Embryonic facial prominence (tissue), 1 donor: ENCODE measurements at regions not wholly inside any gene's neighbourhood (a gene's known extent, or its start where the extent isn't known, plus 50 kb on each side); places are given as distances from the start of the nearest gene placed in this dataset.
"Not testable (repeated sequence)": the region's sequence is repeated elsewhere in the genome, so short reads cannot be mapped to it uniquely, and the experiment has no call there.

ENCODE experiments used
- DNase-seq: peaks from one replicate; pipeline ENCODE4 v3.0.0-alpha.2; 2016; ENCODE audit errors: extremely low spot score

DNA sequence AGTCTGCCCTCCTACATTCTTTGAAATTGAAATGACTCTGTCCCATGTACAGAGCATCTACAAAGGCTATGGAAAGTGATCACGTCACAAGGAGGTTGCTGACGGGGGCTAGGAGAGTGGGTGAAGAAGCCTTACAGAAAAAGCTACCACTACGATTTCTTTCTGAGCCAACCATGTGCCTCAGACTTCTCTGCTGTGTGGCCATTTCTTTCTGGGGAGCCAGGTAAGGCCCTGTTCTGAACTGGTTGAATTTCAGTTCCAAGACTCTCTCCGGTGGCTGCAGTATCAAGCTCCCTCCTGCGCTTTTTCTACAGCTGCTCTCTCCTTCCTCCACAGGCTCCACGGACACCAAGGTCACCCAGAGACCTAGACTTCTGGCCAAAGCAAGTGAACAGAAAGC, 112.5 kb upstream of the PRSS1 start:
- DNase-seq, result no peak

DNA sequence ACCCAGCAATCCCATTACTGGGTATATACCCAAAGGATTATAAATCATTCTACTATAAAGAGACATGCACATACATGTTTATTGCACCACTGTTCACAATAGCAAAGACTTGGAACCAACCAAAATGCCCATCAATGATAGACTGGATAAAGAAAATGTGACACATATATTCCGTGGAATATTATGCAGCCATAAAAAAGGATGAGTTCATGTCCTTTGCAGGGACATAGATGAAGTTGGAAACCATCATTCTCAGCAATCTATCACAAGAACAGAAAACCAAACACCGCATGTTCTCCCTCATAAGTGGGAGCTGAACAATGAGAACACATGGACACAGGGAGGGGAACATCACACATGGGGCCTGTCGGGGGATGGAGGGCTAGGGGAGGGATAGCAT, 113.2 kb upstream of the PRSS1 start:
- not testable (repeated sequence) for DNase-seq

DNA sequence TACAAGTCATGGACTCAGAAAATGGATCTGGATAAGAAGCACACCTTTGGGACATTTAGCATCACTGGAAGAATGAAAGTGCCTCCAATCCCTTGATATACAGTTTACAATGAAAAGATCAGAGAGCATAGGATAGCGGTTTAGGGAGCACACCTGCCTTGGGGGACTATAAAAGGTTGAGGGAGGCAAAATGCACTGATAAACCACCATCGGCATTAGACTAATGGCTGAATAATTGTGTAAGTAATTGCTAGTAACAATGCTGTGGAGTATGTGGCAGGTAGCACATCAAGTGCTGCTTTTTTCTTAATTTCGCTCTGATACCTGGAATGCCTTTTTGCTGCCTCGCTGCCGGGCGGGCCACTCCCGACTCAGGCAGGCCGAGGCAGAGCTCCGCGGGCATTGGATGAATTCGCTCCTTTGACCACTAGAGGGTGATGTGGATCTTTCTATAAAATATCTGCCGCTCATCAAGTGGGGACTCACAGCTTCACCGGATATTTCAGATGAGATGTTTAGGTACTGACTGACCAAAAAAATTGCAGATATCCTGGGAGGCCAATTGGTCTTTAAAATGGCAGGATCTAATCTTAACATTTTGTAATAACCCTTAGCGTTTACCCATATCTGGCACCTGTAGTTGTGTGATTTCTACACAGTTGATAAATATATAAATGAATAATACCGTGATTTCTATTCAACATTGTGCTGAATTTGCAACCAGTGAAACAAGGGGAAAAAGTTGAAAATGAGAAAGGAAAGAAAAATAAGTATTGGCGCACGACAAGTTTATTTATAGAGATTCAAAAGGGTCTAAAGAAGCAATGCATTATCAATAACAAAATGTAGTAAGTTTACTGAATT, 116.8 kb upstream of the PRSS1 start:
- peak; percentile 11 for DNase-seq

DNA sequence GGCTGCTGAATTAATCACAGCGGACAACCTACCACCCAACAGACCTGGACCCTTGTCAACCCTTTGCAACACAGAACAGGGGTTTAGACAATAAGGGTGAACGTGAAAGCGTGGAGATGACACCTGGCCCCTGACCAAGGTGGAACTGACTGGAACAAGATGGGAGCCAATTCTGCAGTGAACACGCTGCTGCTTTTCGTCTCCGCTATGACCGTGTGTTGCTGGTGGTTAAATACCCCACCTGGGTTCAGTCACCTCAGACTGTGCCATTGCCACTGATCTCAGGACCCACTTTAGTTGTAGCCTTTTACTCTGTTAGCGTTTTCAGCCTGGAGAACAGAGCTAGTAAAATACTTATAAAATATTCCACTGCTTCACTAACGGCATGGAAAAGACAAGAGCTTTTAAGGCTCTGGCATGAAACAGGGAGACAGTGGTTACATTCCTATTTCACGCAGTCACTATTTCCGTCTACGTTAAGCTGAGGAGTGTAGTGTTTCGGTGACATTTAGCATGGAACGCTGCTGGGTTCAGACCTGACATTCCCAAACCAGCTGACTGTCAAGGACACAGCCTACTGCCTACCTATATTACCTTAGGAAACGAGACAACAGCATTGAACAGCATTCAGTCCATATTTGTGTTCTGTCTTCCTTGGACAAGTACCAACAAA, 119.5 kb upstream of the PRSS1 start:
- no peak for DNase-seq

DNA sequence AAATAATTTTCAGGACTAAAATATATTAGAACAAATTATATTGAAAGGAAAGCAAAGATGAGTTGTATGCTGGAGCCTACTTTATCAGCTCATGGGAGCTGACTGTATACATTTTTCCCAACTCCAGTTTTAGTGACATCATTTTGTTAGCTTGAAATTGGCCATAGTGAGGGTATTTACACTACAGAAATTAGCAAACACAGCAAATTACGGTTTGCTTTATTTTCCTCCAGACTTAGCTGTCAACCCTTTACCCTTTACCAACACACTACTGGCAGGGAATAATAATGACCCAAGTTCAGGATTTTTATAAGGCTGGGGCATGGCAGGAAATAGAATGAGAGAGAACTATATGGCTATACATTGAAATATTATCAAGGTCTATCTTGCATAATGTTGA, 120.3 kb upstream of the PRSS1 start:
- DNase-seq, result no peak

DNA sequence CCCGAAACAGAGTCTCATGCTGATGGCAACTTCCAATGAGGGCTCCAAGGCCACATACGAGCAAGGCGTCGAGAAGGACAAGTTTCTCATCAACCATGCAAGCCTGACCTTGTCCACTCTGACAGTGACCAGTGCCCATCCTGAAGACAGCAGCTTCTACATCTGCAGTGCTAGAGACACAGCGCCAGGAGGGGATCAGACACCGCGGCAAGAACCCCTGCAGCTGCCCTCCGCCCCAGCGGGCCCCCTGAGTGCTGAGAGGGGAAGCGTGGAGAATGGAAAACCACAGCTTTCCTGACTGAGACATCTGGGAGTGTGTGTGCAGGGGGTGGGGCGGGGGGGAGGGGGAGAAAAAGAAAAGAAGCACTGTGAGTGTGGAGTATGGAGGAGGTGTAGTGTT, 122.0 kb upstream of the PRSS1 start:
- not testable (repeated sequence) for DNase-seq

DNA sequence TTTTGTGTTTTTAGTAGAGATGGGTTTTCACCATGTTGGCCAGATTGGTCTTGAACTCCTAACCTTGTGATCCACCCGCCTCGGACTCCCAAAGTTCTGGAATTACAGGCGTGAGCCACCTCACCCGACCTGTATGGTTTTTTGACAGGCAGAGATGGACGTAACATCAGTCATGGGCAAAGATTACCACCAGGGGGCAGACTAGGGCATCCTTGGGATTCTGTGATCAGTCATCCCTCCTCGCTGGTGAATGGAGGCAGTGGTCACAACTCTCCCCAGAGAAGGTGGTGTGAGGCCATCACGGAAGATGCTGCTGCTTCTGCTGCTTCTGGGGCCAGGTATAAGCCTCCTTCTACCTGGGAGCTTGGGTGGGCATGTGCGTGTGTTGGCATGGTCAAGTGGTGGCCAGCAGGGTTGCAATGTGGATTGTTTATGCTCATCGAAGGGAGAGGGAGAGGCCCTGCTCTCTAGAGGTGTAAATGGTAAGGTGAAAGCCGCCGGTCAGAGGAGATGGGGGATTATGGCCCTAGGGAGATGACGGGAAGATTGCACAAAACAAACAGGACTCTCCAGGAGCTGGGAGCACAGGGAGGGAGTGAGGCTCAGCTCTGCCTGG, 122.7 kb upstream of the PRSS1 start:
- DNase-seq, result no peak

DNA sequence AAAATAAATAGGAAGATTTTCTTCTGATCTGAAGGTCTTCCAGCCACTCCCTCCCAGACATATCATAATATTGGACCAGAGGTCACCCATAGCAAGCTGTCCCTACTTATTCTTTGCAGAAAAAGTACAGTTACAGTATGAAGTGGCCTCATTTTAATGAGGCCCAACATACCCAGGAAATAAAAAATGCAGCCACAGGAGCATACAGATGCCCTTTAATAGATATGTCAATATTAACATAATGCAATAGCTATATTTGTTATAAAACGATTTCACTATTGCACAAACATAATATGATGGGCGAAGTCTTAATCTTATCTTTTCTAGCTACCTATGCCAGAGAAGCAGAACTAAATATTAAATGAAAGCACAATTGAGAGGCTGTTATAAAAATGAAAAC, 124.1 kb upstream of the PRSS1 start:
- DNase-seq, result not testable (repeated sequence)

DNA sequence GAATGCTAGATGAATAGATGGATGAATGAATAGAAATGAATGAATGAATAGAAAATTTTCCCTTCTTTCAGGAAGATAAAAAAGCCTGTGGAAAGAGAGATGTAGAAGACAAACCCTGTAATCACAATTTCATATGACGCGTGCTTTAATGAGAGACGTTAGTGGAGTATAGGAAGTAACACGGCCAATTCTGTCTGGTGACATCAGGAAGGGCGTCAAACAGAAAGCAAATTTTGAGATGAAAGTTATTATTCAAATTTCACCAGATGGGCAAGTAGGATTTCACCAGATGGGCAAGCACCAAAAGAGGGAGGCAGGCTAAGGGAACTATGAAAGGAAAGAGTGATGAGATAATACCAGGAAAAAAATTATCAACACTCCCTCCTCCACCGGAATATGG, 128.9 kb upstream of the PRSS1 start:
- no peak for DNase-seq

DNA sequence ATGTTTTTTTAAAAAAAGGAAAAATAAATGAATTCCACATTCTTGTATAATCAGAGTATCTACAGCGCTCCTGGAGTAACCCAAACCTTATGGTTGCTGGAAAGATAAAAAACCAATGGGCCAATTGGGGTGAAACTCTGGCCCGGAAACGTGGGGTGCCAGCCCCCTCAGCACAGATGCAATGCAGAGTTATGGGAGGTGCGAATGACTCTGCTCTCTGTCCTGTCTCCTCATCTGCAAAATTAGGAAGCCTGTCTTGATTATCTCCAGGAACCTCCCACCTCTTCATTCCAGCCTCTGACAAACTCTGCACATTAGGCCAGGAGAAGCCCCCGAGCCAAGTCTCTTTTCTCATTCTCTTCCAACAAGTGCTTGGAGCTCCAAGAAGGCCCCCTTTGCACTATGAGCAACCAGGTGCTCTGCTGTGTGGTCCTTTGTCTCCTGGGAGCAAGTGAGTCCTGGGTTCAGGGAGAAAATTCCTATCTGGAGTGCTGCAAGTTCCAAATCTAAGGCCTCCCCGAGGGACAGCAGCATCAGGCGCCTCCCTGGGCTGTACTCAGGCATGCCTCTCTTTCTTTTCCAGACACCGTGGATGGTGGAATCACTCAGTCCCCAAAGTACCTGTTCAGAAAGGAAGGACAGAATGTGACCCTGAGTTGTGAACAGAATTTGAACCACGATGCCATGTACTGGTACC, 130.5 kb upstream of the PRSS1 start:
- DNase-seq, result no peak

DNA sequence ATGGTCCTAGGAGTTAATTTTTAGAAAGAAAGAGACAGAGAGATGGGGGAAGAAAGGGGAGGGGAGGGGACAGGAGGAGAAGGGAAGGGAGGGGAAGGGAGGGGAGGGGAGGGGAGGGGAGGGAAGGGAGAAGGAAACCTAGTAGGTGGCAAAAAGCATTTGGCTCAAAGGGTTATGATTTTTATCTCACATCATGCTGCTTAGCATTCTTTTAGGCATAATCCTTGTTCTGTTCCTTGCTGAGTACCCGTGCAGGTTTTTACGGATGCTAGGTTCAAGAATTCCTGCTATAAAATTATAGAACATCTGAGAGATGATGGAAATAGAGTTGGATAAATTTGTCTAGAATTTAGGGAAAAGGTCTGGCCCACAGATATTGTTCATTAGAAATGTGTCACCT, 132.4 kb upstream of the PRSS1 start:
- no peak for DNase-seq

DNA sequence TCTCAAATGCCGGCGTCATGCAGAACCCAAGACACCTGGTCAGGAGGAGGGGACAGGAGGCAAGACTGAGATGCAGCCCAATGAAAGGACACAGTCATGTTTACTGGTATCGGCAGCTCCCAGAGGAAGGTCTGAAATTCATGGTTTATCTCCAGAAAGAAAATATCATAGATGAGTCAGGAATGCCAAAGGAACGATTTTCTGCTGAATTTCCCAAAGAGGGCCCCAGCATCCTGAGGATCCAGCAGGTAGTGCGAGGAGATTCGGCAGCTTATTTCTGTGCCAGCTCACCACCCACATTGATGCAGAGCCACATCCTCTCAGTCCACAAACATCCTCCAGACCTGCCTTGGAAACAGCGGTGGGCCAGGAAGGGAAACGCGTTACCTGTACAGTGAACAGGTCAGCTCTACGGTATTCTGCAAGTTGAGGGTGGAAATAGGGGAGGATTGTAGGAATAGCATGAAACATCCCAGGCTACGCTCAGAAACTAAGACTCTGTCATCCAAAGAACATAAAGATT, 133.1 kb upstream of the PRSS1 start:
- DNase-seq, result no peak

DNA sequence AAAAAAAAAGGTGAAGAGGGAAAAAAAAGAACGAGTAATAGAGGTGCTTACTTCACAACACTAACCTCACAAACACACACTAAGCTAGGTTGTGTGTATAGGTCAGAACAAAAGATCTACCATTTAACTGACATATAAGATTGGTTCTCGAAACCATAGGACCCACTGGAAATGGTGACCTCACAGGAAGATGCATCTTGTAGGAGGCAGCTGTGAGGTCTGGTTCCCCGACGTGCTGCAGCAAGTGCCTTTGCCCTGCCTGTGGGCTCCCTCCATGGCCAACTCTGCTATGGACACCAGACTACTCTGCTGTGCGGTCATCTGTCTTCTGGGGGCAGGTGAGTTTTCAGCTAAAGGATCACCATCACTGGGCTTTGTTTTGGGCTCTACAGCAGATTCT, 133.8 kb upstream of the PRSS1 start:
- DNase-seq, result no peak

DNA sequence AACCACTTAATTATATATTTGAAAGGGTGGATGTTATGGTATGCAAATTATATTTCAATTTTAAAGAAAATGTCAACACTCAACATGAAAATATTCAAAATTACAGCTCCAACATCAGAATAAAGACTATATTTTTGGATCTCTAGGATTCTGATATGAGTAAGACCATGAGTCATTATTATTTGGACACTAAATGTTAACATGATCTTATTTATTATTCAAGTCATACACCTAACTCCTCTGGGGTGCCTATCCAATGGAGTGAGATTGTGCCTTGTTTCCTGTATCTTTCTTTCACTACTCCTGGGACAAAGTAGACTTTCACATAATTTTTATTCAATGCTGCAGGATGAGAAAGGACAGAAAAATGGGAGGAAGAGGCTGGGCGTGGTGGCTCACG, 135.2 kb upstream of the PRSS1 start:
- no peak for DNase-seq

DNA sequence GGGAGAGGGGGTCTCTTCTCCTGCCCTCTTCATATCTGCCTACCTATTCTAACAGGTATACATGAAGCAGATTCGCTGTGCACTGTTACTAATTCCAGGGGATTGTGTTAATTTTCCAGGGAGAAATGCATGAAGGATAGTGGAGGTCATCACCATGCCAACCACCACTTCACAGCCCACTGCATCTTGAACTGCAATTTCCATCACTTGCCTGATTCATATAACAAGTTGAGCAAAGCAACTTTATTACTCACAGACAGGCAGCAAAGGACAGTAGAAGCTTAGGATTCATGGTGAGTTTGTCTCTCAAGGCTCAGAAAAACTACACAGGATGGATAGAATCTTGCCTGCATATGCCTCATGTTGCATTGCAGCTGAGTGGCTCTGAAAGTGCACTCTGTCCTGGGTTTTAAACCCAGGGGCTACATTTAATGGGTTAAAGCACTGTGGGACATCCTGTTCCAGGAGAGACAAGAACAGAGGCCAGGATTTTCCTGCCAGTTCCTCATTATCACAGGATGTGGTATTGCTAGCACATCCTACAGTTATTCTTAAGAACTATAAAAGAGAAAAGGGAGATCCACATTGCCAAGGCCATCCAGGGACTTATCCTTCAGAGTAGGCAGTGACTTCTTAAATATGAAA, 136.9 kb upstream of the PRSS1 start:
- no peak for DNase-seq

DNA sequence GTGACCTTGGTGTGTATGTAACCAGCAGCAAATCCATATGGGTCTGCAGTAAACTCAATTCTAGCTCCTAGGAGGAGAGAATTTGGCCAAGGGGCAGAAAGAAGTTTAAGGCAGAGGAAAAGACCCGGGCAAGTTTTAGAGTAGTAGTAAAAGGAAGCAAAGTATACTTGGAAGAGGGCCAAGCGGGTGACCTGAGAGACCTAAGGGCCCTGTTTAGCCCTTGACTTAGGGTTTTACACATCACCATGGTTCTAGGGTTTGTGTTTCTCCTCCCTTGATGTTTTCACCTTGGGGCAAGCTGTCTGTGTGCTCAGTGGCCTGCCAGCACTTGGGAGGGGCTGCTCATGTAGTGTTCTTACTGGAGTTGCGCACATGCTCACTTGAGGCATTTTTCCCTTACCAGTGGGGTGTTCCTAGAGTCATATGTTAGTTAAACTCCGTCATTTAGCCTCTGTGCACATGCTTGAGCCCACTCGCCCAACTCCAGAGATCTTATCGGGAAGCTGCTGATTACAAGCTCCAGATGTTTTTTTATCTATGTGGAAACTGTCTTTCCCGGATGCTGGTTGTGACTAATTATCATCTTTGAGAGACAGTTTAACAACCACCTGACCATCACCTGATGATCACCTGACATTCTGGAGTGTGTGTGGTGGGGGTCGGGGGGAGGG, 137.6 kb upstream of the PRSS1 start:
- DNase-seq, result no peak

DNA sequence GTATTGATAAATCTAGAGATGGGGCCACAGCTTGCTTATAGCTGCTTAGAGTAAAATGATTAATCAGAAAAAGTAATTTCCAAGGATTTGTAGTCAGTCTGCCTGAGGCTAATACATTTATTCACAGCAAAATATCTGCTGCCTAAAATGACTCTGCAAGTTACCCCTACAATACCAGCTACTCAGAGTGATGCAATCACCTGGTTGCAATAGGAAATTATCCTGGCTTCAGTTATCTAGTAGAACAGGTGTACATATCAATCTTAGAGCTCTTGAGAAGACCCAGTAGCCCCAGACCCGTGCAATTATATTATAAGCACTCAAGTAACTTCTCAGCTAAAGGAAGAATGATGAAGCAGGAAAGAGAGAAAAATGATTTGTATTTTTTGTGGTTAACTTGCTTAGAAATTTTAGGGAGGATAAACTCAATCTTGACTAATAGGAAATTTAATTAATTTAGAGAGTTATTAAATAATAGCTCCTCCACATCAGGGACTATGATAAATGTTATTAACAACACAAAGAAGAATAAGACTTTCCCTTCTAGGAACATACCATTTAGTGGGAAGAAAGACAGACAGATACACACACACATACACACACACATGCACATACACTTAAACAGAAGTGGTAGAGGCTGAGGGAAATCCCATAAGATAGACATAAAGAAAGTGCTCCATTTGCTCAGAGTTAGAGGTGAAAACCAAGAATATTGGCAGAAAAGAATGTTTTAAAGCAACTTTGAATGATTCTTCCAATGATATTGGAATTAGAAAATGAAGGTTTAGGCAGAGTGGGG, 140.4 kb upstream of the PRSS1 start:
- DNase-seq, result no peak

DNA sequence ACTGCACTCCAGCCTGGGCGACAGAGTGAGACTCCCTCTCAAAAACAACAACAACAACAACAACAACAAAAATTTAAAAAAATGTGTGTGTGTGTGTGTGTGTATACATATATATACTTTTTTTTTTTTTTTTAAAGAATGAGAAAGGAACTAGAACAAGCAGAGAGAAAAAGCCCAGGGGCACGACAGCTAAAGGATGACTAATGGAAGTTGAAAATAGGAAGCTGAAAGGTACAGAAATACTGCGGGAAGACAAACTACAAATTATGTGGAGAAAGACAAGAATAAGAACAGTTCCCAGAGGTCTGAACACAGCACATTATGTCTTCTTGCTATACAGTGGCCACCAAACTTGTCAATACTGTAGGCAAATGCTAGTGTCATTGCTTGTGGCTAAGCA, 141.9 kb upstream of the PRSS1 start:
- no peak for DNase-seq

DNA sequence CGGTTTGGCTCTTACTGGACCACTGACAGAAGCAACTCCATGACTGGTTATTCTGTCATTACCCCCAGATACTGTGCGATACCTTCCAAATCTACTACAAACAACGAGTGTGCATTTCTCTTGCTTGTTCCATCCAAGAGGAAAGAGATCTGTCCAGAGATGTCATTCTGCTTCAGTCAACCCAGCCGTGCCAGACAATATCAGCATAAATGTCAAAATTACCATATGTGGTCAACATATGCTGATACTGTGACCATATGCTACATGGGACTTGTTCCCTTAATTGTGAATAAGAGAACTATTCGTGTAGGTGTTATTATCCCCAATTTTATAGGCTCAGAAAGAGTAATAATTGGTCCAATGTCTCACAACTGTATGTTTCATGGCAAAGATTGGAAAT, 143.2 kb upstream of the PRSS1 start:
- no peak for DNase-seq

DNA sequence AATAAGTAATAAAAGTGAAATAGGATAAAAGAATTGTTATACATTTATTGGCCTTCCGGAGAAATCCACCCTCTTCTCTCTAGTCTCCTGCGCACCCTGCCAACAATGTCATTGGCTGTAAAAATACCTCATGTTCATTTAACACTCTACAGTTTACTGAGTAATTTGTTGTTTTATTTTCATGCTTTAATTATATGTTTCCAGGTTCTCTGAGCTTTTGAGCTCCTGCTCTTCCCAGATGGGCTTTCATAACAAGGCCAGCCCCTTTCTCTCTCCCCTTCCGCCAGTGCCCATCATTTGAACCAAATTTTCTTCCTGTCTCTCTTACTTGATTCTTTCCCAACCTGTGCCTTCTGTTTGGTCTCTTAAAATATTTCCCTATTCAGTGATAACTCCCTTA, 144.6 kb upstream of the PRSS1 start:
- no peak for DNase-seq
